ENCODE measurements at regions not wholly inside any gene's neighbourhood (a gene's known extent, or its start where the extent isn't known, plus 50 kb on each side); places are given as distances from the start of the nearest gene placed in this dataset.
"Not testable (repeated sequence)": the region's sequence is repeated elsewhere in the genome, so short reads cannot be mapped to it uniquely, and the experiment has no call there.

GRCh38 chr11:8772571-8773519, 90.3 kb downstream of the RPL27A start:
- DNase-seq = no peak

GRCh38 chr11:8773916-8774539, 91.4 kb downstream of the RPL27A start:
- DNase-seq = no peak

- DNase-seq = not testable (repeated sequence)
These were observed 92.3 kb downstream of the RPL27A start for GRCh38 chr11:8774916-8775315.

GRCh38 chr11:8775332-8775731, 92.7 kb downstream of the RPL27A start:
- no peak for DNase-seq

GRCh38 chr11:8775734-8776133, 93.1 kb downstream of the RPL27A start:
- no peak for DNase-seq

- no peak for DNase-seq
These were observed 93.6 kb downstream of the RPL27A start for GRCh38 chr11:8776209-8776608.

- DNase-seq = no peak
These were observed 95.5 kb downstream of the RPL27A start for GRCh38 chr11:8777907-8778767.

- no peak for DNase-seq
These were observed 96.5 kb downstream of the RPL27A start for GRCh38 chr11:8779107-8779506.

- DNase-seq = no peak
These were observed 97.1 kb downstream of the RPL27A start for GRCh38 chr11:8779732-8780131.

- no peak for DNase-seq
These were observed 102.4 kb downstream of the RPL27A start for GRCh38 chr11:8784954-8785353.

GRCh38 chr11:8785457-8785856, 102.9 kb downstream of the RPL27A start:
- no peak for DNase-seq

- DNase-seq = no peak
These were observed 103.4 kb downstream of the RPL27A start for GRCh38 chr11:8785998-8786397.

GRCh38 chr11:8786933-8787332, 104.3 kb downstream of the RPL27A start:
- no peak for DNase-seq

- DNase-seq = no peak
These were observed 104.8 kb downstream of the RPL27A start for GRCh38 chr11:8787372-8787771.

GRCh38 chr11:8788616-8789015, 106.0 kb downstream of the RPL27A start:
- DNase-seq = no peak

- DNase-seq = no peak
These were observed 107.3 kb downstream of the RPL27A start for GRCh38 chr11:8789864-8790263.

GRCh38 chr11:8790968-8791367, 108.4 kb downstream of the RPL27A start:
- DNase-seq = no peak

GRCh38 chr11:8792710-8793109, 110.1 kb downstream of the RPL27A start:
- DNase-seq = no peak

GRCh38 chr11:8793114-8793777, 110.7 kb downstream of the RPL27A start:
- no peak for DNase-seq

- no peak for DNase-seq
These were observed 111.5 kb downstream of the RPL27A start for GRCh38 chr11:8794126-8794525.

- DNase-seq = no peak
These were observed 112.1 kb downstream of the RPL27A start for GRCh38 chr11:8794677-8795103.

- no peak for DNase-seq
These were observed 114.0 kb upstream of the AKIP1 start for GRCh38 chr11:8796941-8797340.
